ENCODE measurements at regions not wholly inside any gene's neighbourhood (a gene's known extent, or its start where the extent isn't known, plus 50 kb on each side); places are given as distances from the start of the nearest gene placed in this dataset.

DNA sequence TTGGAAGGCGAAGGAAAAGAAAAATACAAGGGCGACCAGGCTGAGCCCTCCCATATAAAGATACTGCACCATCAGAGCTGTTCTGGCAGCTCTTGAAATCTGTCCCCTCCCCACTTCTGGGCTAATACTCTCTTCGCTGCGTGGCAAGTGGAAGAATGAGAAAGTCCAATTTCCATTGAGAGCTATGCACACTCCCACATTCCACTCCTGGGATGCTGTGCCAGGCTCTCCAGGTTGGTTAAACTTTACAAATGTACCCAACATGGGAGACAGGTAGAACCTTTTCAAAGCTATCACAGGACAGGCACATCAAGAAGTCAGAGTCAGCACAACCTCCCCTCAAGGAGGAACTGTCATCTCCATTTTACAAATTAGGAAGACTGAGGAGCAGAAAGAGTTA lies 465.0 kb downstream of the SHQ1 start (continued):
- TF ChIP-seq GABPA (IDR thresholded peaks at IDR 0.05; ENCODE audit: borderline replicate concordance, insufficient read depth, low read length) (no peak), SP1 (IDR thresholded peaks at IDR 0.05; ENCODE audit: low read depth, low read length) (no peak), CHD1 (IDR thresholded peaks at IDR 0.05; ENCODE audit: low read depth, low read length) (no peak), RNF2 (IDR thresholded peaks at IDR 0.05; ENCODE audit: borderline replicate concordance, low read depth, low read length, missing control alignments, poor library complexity, severe bottlenecking) (no peak)

Data from H1 (cell line).